Prostate gland (tissue), 2 donors: ENCODE measurements at regions not wholly inside any gene's neighbourhood (a gene's known extent, or its start where the extent isn't known, plus 50 kb on each side); places are given as distances from the start of the nearest gene placed in this dataset.

ENCODE experiments used
- CTCF ChIP-seq, 4 experiments: fragments of 200-600 bp in 2 of 4; fragments of 450-650 bp in 2 of 4; sonication (generic) in 2 of 4; IDR thresholded peaks; 1 replicate in 3 of 4; 2 replicates in 1 of 4; pipeline ENCODE4 v1.5.1; 2016 to 2019; ENCODE audit warnings: antibody characterized with exemption in 4 of 4, mild to moderate bottlenecking in 2 of 4, moderate library complexity in 2 of 4
- POLR2A ChIP-seq: fragments of 450-650 bp; IDR thresholded peaks from one replicate; pipeline ENCODE4 v1.6.1; 2016; ENCODE audit warnings: antibody characterized with exemption, mild to moderate bottlenecking

- TF ChIP-seq CTCF (IDR thresholded peaks at IDR 0.05) (no peak), POLR2A (no peak)
Measured at GRCh38 chr2:207281436-207281835, 115.7 kb upstream of the KLF7 start.
